ENCODE measurements at regions not wholly inside any gene's neighbourhood (a gene's known extent, or its start where the extent isn't known, plus 50 kb on each side); places are given as distances from the start of the nearest gene placed in this dataset.

DNA sequence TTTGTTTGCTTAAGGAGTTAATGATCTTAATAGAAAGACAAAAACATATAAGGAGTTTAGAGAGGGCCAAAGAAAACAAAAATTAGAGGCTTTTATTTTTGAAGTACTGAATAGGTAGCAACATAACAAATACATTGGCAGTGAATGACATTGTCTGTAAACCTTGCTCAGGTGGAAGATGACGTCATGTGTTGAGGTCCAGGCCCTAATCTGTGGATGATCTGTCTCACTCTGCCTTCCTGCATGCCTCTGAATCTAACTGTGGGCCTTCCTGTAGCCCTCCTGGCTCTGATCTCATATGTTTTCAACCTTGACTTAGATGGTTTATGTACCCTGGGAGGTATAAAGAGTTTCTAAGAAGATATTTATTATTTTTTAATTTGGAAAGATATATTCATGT, 58.1 kb upstream of the DYNAP start:
- no peak for DNase-seq

Measured in activated CD4-positive, alpha-beta T cell treated with anti-CD3 and anti-CD28 coated beads, Interleukin-2, amount 50 U/mL, for 48 hours (primary cell).